HCT116 (cell line): ENCODE measurements at regions not wholly inside any gene's neighbourhood (a gene's known extent, or its start where the extent isn't known, plus 50 kb on each side); places are given as distances from the start of the nearest gene placed in this dataset.

ENCODE experiments used
- ATAC-seq: fragments of 200-7000 bp; cut with Tn5 transposase; 2 replicates; pipeline ENCODE4 v1.9.1; 2020; ENCODE audit warnings: mild to moderate bottlenecking, moderate library complexity
- BruUV-seq: library from RNA; stranded (reverse); fragments of 400-500 nt; replicated peaks from 2 replicates; lab custom pipeline; 2021; lab: Mats Ljungman, UMichigan
- CTCF ChIA-PET: fragments of 300-600 bp; sonication (Branson Sonifier 250); formaldehyde crosslinking; loops from one replicate; lab custom pipeline; 2021; ENCODE audit warnings: antibody characterized with exemption; lab: Charles Lee
- POLR2A ChIA-PET: fragments of 300-600, 350-600 bp; sonication (Branson Sonifier 250); formaldehyde crosslinking; loops from one replicate; lab custom pipeline; 2021; ENCODE audit warnings: antibody characterized with exemption; lab: Charles Lee
- RAD21 ChIA-PET, 2 experiments: fragments of 300-600 bp; sonication (Branson Sonifier 250); formaldehyde crosslinking; loops; one replicate each; lab custom pipeline; 2023; ENCODE audit warnings: low total read pairs in 2 of 2; ENCODE audit not compliant: uncharacterized antibody in 2 of 2, unreplicated experiment in 2 of 2, low non-redundant PET in 1 of 2; lab: Charles Lee
- DNase-seq: peaks from one replicate; pipeline ENCODE4 v3.0.0-alpha.2; 2010; ENCODE audit warnings: low read depth, low spot score
- H2AFZ ChIP-seq: fragments of 200-600 bp; shearing (Covaris generic), sonication (generic); 2 replicates; pipeline ENCODE4 v1.6.1; 2017; ENCODE audit warnings: low read depth, mixed run types, mixed read lengths, antibody characterized with exemption, low read length; ENCODE audit not compliant: poor library complexity, severe bottlenecking
- H3K27ac ChIP-seq: 2 replicates; pipeline ENCODE4 v1.5.1; 2012; ENCODE audit warnings: low read depth, low read length
- H3K27me3 ChIP-seq: fragments of 200-600 bp; sonication (generic); 2 replicates; pipeline ENCODE4 v1.6.1; 2016; ENCODE audit warnings: mixed run types, low read length, mixed read lengths; ENCODE audit not compliant: insufficient read depth
- H3K36me3 ChIP-seq, 2 experiments: fragments of 200-500 bp in 1 of 2; fragments of 200-600 bp in 1 of 2; sonication (Bioruptor generic) in 1 of 2; sonication (generic) in 1 of 2; 2 replicates each; pipeline versions ENCODE4 v1.5.1 to v1.6.1; 2014 to 2016; ENCODE audit warnings: low read length in 2 of 2, inconsistent platforms in 1 of 2, mixed read lengths in 1 of 2, mixed run types in 1 of 2; ENCODE audit not compliant: insufficient read depth in 2 of 2, control insufficient read depth in 1 of 2
- H3K4me1 ChIP-seq, 2 experiments: fragments of 200-600 bp in 1 of 2; sonication (generic) in 1 of 2; 2 replicates each; pipeline versions ENCODE4 v1.5.1 to v1.6.1; 2012 to 2017; ENCODE audit warnings: low read length in 2 of 2, inconsistent platforms in 1 of 2, mild to moderate bottlenecking in 1 of 2, mixed read lengths in 1 of 2, mixed run types in 1 of 2, moderate library complexity in 1 of 2; ENCODE audit not compliant: insufficient read depth in 2 of 2, control insufficient read depth in 1 of 2
- H3K4me2 ChIP-seq: fragments of 200-600 bp; sonication (generic); 2 replicates; pipeline ENCODE4 v1.6.1; 2017; ENCODE audit warnings: mixed run types, low read length, mixed read lengths
- H3K4me3 ChIP-seq, 2 experiments: fragments of 200-600 bp in 1 of 2; sonication (generic) in 1 of 2; replicated peaks in 1 of 2; 2 replicates each; pipeline ENCODE4 v1.5.1; 2011 to 2016; ENCODE audit warnings: low read length in 2 of 2, control low read depth in 1 of 2, low read depth in 1 of 2, mild to moderate bottlenecking in 1 of 2, mixed read lengths in 1 of 2, mixed run types in 1 of 2
- H3K79me2 ChIP-seq: fragments of 200-600 bp; sonication (generic); 2 replicates; pipeline ENCODE4 v1.6.1; 2017; ENCODE audit warnings: mild to moderate bottlenecking, mixed run types, low read length, moderate library complexity, mixed read lengths; ENCODE audit not compliant: insufficient read depth
- H3K9ac ChIP-seq: fragments of 200-600 bp; sonication (generic); 2 replicates; pipeline ENCODE4 v1.6.1; 2016; ENCODE audit warnings: low read length, mixed read lengths
- H3K9me2 ChIP-seq: fragments of 200-600 bp; sonication (generic), shearing (Covaris generic); 2 replicates; pipeline ENCODE4 v1.6.1; 2017; ENCODE audit warnings: mixed run types, mild to moderate bottlenecking, moderate library complexity; ENCODE audit not compliant: insufficient read depth
- H3K9me3 ChIP-seq, 2 experiments: fragments of 200-500 bp in 1 of 2; fragments of 200-600 bp in 1 of 2; sonication (Bioruptor generic) in 1 of 2; sonication (generic) in 1 of 2; 2 replicates each; pipeline ENCODE4 v1.6.1; 2014 to 2017; ENCODE audit warnings: low read length in 2 of 2, mixed read lengths in 2 of 2, inconsistent platforms in 1 of 2, low read depth in 1 of 2, mild to moderate bottlenecking in 1 of 2, mixed run types in 1 of 2, moderate library complexity in 1 of 2; ENCODE audit not compliant: control insufficient read depth in 1 of 2, insufficient read depth in 1 of 2
- H4K20me1 ChIP-seq: fragments of 200-600 bp; sonication (generic), shearing (Covaris generic); 2 replicates; pipeline ENCODE4 v1.6.1; 2017; ENCODE audit warnings: mixed run types, mild to moderate bottlenecking, moderate library complexity; ENCODE audit not compliant: insufficient read depth
- CBX3 ChIP-seq: IDR thresholded peaks from 2 replicates; pipeline ENCODE4 v1.6.1; 2012; ENCODE audit warnings: low read depth
- ELF1 ChIP-seq: IDR thresholded peaks from 2 replicates; pipeline ENCODE4 v1.6.1; 2012; ENCODE audit warnings: low read depth, borderline replicate concordance
- EZH2 ChIP-seq: fragments of 200-600 bp; sonication (generic); IDR thresholded peaks from 2 replicates; pipeline ENCODE4 v1.6.1; 2017; ENCODE audit warnings: antibody characterized with exemption, mixed run types
- FOSL1 ChIP-seq: IDR thresholded peaks from 2 replicates; pipeline ENCODE4 v1.6.1; 2012; ENCODE audit warnings: low read depth
- JUND ChIP-seq: IDR thresholded peaks from 2 replicates; pipeline ENCODE4 v1.6.1; 2012
- POLR2A ChIP-seq: IDR thresholded peaks from 2 replicates; pipeline ENCODE4 v1.7.0; 2011; ENCODE audit warnings: borderline replicate concordance; ENCODE audit not compliant: insufficient read depth, insufficient read length; ENCODE audit errors: extremely low read depth
- SP1 ChIP-seq: IDR thresholded peaks from 2 replicates; pipeline ENCODE4 v1.6.1; 2012; ENCODE audit warnings: low read depth
- SRF ChIP-seq: IDR thresholded peaks from 2 replicates; pipeline ENCODE4 v1.6.1; 2012; ENCODE audit warnings: low read depth
- TCF7L2 ChIP-seq: IDR thresholded peaks from 2 replicates; pipeline ENCODE4 v1.7.0; 2011; ENCODE audit warnings: borderline replicate concordance, inconsistent platforms; ENCODE audit not compliant: insufficient read depth, insufficient read length; ENCODE audit errors: extremely low read depth
- YY1 ChIP-seq: IDR thresholded peaks from 2 replicates; pipeline ENCODE4 v1.6.1; 2011; ENCODE audit warnings: low read length, low read depth, moderate library complexity, mild to moderate bottlenecking; ENCODE audit not compliant: insufficient replicate concordance; ENCODE audit errors: extremely low read depth
- ZFX ChIP-seq: fragments of 450-650 bp; IDR thresholded peaks from 2 replicates; pipeline ENCODE4 v1.6.1; 2017
- intact Hi-C: fragments of 100-400 bp; cut with micrococcal nuclease; formaldehyde crosslinking; loops from 2 replicates; pipeline ENCODE4 v1.10.0; 2022
- TF ChIP-seq, protein P1 (sequence below), 3 experiments: fragments of 200-600 bp in 1 of 3; sonication (generic) in 1 of 3; IDR thresholded peaks in 2 of 3; conservative IDR thresholded peaks in 1 of 3; 2 replicates each; pipeline ENCODE4 v1.5.1; 2012 to 2017; ENCODE audit warnings: low read depth in 2 of 3, low read length in 2 of 3, antibody characterized with exemption in 1 of 3, borderline replicate concordance in 1 of 3, control low read depth in 1 of 3, mild to moderate bottlenecking in 1 of 3, mixed read lengths in 1 of 3, mixed run types in 1 of 3, moderate library complexity in 1 of 3; ENCODE audit not compliant: insufficient read depth in 1 of 3
- TF ChIP-seq, protein P2 (sequence below): IDR thresholded peaks from 2 replicates; pipeline ENCODE4 v1.6.1; 2012

DNA sequence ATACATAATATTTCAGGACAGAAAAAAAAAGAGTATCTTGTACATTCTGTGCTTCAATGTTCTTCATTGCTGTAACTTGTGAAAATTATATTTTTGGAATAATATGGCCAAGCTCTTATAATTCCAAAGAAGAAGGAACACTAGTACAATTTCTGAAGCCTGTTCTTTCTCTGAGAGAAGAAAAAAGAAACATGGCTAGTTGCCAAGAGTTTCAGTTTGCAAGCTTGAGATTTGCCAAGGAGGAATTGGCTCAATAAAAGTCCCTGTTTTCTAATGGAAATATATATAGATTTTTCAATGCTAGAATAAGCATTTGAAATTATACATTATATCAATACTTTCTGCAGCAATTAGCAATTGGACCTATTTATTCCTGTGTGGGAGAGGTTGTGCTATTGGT is 285.2 kb upstream of the NEGR1 start:
- no peak overlapping the region for H3K4me2 ChIP-seq
- no peaks in the 10 kb centered on the region for H3K79me2 ChIP-seq
- DNase-seq (no peak), ATAC-seq (no peak)
- no peak overlapping the region for H3K4me3 ChIP-seq
- H3K4me1 ChIP-seq: no peaks in the 10 kb centered on the region
- no peaks in the 10 kb centered on the region for H3K9me2 ChIP-seq
- intact Hi-C loops: no loop called here
- ChIA-PET POLR2A (no interaction called here), RAD21 (no interaction called here), CTCF (no interaction called here)
- no peak overlapping the region for H3K9ac ChIP-seq
- H4K20me1 ChIP-seq: no peaks in the 10 kb centered on the region
- no peaks in the 10 kb centered on the region for H3K27me3 ChIP-seq
- H3K9me3 ChIP-seq: peaks cover 5 to 13% of the 10 kb centered on the region in 2 experiments; a peak in 2 of 4 replicates
- no peaks in the 10 kb centered on the region for H3K36me3 ChIP-seq
- no peak overlapping the region for H2AFZ ChIP-seq
- BruUV-seq: no TSS peak
- no peak overlapping the region for H3K27ac ChIP-seq
- no peak for TF ChIP-seq CBX3
- TF ChIP-seq YY1: no peak
- no peak for TF ChIP-seq JUND

DNA sequence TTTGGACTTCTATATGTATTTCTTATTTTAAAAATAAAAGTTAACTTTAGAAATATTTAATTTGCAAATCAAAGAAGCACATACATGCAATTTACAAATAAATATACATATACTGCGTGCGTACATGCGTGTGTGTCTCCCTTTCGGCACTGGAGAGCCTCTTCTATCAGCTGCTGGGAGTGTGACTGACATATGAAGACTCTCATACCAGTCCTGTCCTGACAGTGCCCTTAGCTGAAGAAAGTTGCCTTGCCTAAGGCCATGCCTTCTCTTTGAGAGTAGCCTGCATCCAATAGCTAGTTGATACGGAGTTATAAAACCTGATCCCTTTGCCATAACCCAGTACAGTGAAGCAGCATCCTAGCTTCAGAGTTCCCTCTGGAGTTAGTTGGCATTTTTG is 282.4 kb upstream of the NEGR1 start:
- Histone ChIP-seq H3K4me3 (no peak overlapping the region), H3K79me2 (no peaks in the 10 kb centered on the region), H3K36me3 (no peaks in the 10 kb centered on the region), H3K27me3 (no peaks in the 10 kb centered on the region), H3K9me3 (peaks cover 5 to 20% of the 10 kb centered on the region in 2 experiments; a peak in 2 of 4 replicates), H3K9ac (no peak overlapping the region), H3K27ac (no peak overlapping the region), H4K20me1 (no peaks in the 10 kb centered on the region), H3K9me2 (no peaks in the 10 kb centered on the region), H3K4me2 (no peak overlapping the region), H3K4me1 (no peaks in the 10 kb centered on the region), H2AFZ (no peak overlapping the region)
- RAD21 ChIA-PET: no interaction called here
- POLR2A ChIA-PET: no interaction called here
- TF ChIP-seq ELF1 (no peak), CBX3 (no peak), YY1 (no peak), TCF7L2 (no peak), ZFX (no peak), FOSL1 (no peak), POLR2A (no peak), JUND (no peak), SRF (no peak), SP1 (no peak), EZH2 (no peak)
- TF ChIP-seq, protein P1, sequence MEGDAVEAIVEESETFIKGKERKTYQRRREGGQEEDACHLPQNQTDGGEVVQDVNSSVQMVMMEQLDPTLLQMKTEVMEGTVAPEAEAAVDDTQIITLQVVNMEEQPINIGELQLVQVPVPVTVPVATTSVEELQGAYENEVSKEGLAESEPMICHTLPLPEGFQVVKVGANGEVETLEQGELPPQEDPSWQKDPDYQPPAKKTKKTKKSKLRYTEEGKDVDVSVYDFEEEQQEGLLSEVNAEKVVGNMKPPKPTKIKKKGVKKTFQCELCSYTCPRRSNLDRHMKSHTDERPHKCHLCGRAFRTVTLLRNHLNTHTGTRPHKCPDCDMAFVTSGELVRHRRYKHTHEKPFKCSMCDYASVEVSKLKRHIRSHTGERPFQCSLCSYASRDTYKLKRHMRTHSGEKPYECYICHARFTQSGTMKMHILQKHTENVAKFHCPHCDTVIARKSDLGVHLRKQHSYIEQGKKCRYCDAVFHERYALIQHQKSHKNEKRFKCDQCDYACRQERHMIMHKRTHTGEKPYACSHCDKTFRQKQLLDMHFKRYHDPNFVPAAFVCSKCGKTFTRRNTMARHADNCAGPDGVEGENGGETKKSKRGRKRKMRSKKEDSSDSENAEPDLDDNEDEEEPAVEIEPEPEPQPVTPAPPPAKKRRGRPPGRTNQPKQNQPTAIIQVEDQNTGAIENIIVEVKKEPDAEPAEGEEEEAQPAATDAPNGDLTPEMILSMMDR (IDR thresholded peaks at IDR 0.05 in 2 of 3, conservative IDR thresholded peaks at IDR 0.05 in 1 of 3; ENCODE audit: borderline replicate concordance in 1 of 3, insufficient read depth in 1 of 3, low read depth in 2 of 3, low read length in 2 of 3): no peak
- TF ChIP-seq, protein P2, sequence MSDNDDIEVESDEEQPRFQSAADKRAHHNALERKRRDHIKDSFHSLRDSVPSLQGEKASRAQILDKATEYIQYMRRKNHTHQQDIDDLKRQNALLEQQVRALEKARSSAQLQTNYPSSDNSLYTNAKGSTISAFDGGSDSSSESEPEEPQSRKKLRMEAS: no peak
- intact Hi-C loops: no loop called here
- no peak for ATAC-seq
- no TSS peak for BruUV-seq
- CTCF ChIA-PET: no interaction called here
- no peak for DNase-seq
